Panc1 (cell line): ENCODE measurements at regions not wholly inside any gene's neighbourhood (a gene's known extent, or its start where the extent isn't known, plus 50 kb on each side); places are given as distances from the start of the nearest gene placed in this dataset.

Experiments
- POLR2AphosphoS5 ChIP-seq: IDR thresholded peaks from 2 replicates; pipeline ENCODE4 v1.6.1; 2012; ENCODE audit warnings: mild to moderate bottlenecking, low read depth, low read length, moderate library complexity
- SIN3A ChIP-seq: IDR thresholded peaks from 2 replicates; pipeline ENCODE4 v1.6.1; 2012; ENCODE audit warnings: low read depth, mild to moderate bottlenecking, low read length, moderate library complexity, borderline replicate concordance; ENCODE audit not compliant: insufficient read depth
- TCF7L2 ChIP-seq: IDR thresholded peaks from 2 replicates; pipeline ENCODE4 v1.6.1; 2011; ENCODE audit warnings: mild to moderate bottlenecking, low read depth, low read length, inconsistent platforms
- TF ChIP-seq, protein P1 (sequence below): fragments of 450-650 bp; IDR thresholded peaks from 2 replicates; pipeline ENCODE4 v1.5.1; 2017; ENCODE audit warnings: mild to moderate bottlenecking
- TF ChIP-seq, protein P2 (sequence below), 2 experiments: IDR thresholded peaks; 2 replicates each; pipeline ENCODE4 v1.6.1; 2011 to 2012; ENCODE audit warnings: low read depth in 2 of 2, control low read depth in 1 of 2, low read length in 1 of 2, mild to moderate bottlenecking in 1 of 2, moderate library complexity in 1 of 2; ENCODE audit not compliant: insufficient read depth in 1 of 2

DNA sequence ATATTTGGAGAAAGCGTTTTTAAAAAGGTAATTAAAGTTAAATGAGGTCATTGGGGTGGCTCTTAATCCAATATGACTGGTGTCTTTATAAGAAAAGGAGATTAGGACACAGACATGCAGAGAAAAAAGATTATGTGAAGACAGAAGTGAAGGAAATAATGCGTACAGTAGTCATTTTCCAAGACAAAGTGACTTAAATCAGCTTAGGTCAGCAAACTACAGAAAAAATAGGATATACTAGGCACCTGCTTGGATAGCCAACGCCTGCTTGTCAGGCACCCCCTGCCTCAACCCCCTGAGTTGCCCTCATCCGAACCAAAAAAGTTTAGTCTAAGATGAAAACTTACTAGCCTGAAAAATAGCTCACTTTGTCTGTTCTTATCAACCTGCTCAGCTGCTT, 58.2 kb upstream of the SPAG17 start:
- TF ChIP-seq POLR2AphosphoS5 (no peak), TCF7L2 (no peak), SIN3A (no peak)
- TF ChIP-seq, protein P1, sequence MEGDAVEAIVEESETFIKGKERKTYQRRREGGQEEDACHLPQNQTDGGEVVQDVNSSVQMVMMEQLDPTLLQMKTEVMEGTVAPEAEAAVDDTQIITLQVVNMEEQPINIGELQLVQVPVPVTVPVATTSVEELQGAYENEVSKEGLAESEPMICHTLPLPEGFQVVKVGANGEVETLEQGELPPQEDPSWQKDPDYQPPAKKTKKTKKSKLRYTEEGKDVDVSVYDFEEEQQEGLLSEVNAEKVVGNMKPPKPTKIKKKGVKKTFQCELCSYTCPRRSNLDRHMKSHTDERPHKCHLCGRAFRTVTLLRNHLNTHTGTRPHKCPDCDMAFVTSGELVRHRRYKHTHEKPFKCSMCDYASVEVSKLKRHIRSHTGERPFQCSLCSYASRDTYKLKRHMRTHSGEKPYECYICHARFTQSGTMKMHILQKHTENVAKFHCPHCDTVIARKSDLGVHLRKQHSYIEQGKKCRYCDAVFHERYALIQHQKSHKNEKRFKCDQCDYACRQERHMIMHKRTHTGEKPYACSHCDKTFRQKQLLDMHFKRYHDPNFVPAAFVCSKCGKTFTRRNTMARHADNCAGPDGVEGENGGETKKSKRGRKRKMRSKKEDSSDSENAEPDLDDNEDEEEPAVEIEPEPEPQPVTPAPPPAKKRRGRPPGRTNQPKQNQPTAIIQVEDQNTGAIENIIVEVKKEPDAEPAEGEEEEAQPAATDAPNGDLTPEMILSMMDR = no peak
- TF ChIP-seq, protein P2, sequence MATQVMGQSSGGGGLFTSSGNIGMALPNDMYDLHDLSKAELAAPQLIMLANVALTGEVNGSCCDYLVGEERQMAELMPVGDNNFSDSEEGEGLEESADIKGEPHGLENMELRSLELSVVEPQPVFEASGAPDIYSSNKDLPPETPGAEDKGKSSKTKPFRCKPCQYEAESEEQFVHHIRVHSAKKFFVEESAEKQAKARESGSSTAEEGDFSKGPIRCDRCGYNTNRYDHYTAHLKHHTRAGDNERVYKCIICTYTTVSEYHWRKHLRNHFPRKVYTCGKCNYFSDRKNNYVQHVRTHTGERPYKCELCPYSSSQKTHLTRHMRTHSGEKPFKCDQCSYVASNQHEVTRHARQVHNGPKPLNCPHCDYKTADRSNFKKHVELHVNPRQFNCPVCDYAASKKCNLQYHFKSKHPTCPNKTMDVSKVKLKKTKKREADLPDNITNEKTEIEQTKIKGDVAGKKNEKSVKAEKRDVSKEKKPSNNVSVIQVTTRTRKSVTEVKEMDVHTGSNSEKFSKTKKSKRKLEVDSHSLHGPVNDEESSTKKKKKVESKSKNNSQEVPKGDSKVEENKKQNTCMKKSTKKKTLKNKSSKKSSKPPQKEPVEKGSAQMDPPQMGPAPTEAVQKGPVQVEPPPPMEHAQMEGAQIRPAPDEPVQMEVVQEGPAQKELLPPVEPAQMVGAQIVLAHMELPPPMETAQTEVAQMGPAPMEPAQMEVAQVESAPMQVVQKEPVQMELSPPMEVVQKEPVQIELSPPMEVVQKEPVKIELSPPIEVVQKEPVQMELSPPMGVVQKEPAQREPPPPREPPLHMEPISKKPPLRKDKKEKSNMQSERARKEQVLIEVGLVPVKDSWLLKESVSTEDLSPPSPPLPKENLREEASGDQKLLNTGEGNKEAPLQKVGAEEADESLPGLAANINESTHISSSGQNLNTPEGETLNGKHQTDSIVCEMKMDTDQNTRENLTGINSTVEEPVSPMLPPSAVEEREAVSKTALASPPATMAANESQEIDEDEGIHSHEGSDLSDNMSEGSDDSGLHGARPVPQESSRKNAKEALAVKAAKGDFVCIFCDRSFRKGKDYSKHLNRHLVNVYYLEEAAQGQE (IDR thresholded peaks at IDR 0.05; ENCODE audit: insufficient read depth in 1 of 2, low read depth in 2 of 2, low read length in 1 of 2) = no peak
